ENCODE measurements at regions not wholly inside any gene's neighbourhood (a gene's known extent, or its start where the extent isn't known, plus 50 kb on each side); places are given as distances from the start of the nearest gene placed in this dataset.

DNA sequence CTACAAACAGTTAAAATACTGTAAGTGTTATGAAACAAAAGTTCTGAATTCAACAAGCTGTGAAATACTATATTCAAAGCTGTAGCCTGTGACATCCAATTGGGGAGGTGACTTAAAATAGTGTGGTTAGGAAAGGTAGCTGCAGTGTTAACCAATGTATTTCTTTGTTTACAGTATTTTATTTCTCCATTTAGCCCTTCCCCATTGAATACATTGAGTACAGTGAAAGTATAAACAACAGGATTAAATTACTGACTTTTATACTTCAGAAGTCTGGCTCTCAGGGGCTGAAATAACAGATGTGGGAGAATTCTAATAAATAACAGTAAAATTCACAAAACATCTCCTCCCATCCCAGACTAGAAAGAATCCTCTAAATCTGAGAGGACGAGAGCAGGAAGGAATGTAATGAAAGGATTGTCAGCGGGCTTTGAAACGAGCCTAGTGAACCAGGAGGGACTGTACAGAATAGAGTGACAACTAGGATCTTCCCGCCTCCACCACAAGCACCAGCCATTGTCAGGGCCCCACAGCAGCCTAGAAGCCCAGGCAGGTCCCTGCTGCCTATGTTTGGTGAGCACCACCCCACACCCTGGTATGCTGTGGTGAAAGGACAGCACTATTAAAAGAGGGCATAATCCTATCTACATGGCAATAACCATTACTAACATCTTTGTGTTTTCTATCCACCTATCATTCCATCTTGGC, 73.7 kb downstream of the SPCS3 start:
- TF ChIP-seq, protein P1, sequence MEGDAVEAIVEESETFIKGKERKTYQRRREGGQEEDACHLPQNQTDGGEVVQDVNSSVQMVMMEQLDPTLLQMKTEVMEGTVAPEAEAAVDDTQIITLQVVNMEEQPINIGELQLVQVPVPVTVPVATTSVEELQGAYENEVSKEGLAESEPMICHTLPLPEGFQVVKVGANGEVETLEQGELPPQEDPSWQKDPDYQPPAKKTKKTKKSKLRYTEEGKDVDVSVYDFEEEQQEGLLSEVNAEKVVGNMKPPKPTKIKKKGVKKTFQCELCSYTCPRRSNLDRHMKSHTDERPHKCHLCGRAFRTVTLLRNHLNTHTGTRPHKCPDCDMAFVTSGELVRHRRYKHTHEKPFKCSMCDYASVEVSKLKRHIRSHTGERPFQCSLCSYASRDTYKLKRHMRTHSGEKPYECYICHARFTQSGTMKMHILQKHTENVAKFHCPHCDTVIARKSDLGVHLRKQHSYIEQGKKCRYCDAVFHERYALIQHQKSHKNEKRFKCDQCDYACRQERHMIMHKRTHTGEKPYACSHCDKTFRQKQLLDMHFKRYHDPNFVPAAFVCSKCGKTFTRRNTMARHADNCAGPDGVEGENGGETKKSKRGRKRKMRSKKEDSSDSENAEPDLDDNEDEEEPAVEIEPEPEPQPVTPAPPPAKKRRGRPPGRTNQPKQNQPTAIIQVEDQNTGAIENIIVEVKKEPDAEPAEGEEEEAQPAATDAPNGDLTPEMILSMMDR (IDR thresholded peaks at IDR 0.05) = no peak
- TF ChIP-seq ZFX (IDR thresholded peaks at IDR 0.05; ENCODE audit: borderline replicate concordance) = no peak
